MM.1S (cell line): ENCODE measurements at regions not wholly inside any gene's neighbourhood (a gene's known extent, or its start where the extent isn't known, plus 50 kb on each side); places are given as distances from the start of the nearest gene placed in this dataset.
"Not testable (repeated sequence)": the region's sequence is repeated elsewhere in the genome, so short reads cannot be mapped to it uniquely, and the experiment has no call there.

Source experiments
- DNase-seq: peaks from one replicate; pipeline ENCODE4 v3.0.0-alpha.2; 2015
- H2AFZ ChIP-seq: fragments of 300-600 bp; sonication (generic); 2 replicates; pipeline ENCODE4 v1.6.0; 2016; ENCODE audit warnings: antibody characterized with exemption, low read length
- H3F3A ChIP-seq: fragments of 300-600 bp; sonication (generic); 2 replicates; pipeline ENCODE4 v1.6.1; 2016; ENCODE audit warnings: mild to moderate bottlenecking, antibody characterized with exemption, low read length, moderate library complexity, mixed read lengths; ENCODE audit not compliant: insufficient read depth
- H3K27ac ChIP-seq: fragments of 300-600 bp; sonication (generic); 2 replicates; pipeline ENCODE4 v1.5.1; 2016; ENCODE audit warnings: mild to moderate bottlenecking, low read length
- H3K27me3 ChIP-seq: fragments of 300-600 bp; sonication (generic); replicated peaks from 2 replicates; pipeline ENCODE4 v1.6.0; 2016; ENCODE audit warnings: low read length; ENCODE audit not compliant: insufficient read depth
- H3K36me3 ChIP-seq: fragments of 300-600 bp; sonication (generic); replicated peaks from 2 replicates; pipeline ENCODE4 v1.6.1; 2016; ENCODE audit warnings: mild to moderate bottlenecking, low read length, mixed read lengths; ENCODE audit not compliant: insufficient read depth
- H3K4me1 ChIP-seq: fragments of 300-600 bp; sonication (generic); 2 replicates; pipeline ENCODE4 v1.6.1; 2016; ENCODE audit warnings: low read length, mixed read lengths
- H3K4me2 ChIP-seq: fragments of 300-600 bp; sonication (generic); 2 replicates; pipeline ENCODE4 v1.6.0; 2016; ENCODE audit warnings: low read depth, low read length
- H3K4me3 ChIP-seq: fragments of 300-600 bp; sonication (generic); 2 replicates; pipeline ENCODE4 v1.5.1; 2016; ENCODE audit warnings: low read length, mixed read lengths
- H3K79me2 ChIP-seq: fragments of 300-600 bp; sonication (generic); 2 replicates; pipeline ENCODE4 v1.6.1; 2016; ENCODE audit warnings: mixed run types, low read length, mixed read lengths
- H3K9ac ChIP-seq: fragments of 300-600 bp; sonication (generic); 2 replicates; pipeline ENCODE4 v1.6.1; 2016; ENCODE audit warnings: low read length, mixed read lengths
- H3K9me2 ChIP-seq: fragments of 300-600 bp; sonication (generic); replicated peaks from 2 replicates; pipeline ENCODE4 v1.6.1; 2016; ENCODE audit warnings: mild to moderate bottlenecking, low read length, mixed read lengths; ENCODE audit not compliant: insufficient read depth
- H3K9me3 ChIP-seq: fragments of 300-600 bp; sonication (generic); replicated peaks from 2 replicates; pipeline ENCODE4 v1.6.1; 2016; ENCODE audit warnings: mild to moderate bottlenecking, low read length, mixed read lengths; ENCODE audit not compliant: insufficient read depth
- H4K20me1 ChIP-seq: fragments of 300-600 bp; sonication (generic); 2 replicates; pipeline ENCODE4 v1.6.1; 2016; ENCODE audit warnings: mild to moderate bottlenecking, low read length, moderate library complexity, mixed read lengths; ENCODE audit not compliant: insufficient read depth
- EZH2 ChIP-seq: fragments of 300-600 bp; sonication (generic); optimal IDR thresholded peaks from 2 replicates; pipeline ENCODE3; 2017; ENCODE audit warnings: low read depth, mild to moderate bottlenecking, antibody characterized with exemption, low read length, mixed read lengths
- EZH2phosphoT487 ChIP-seq: fragments of 300-600 bp; sonication (generic); IDR thresholded peaks from 2 replicates; pipeline ENCODE4 v1.6.1; 2018; ENCODE audit warnings: antibody characterized with exemption, low read length
- TF ChIP-seq, protein P1 (sequence below): fragments of 300-600 bp; sonication (generic); IDR thresholded peaks from 2 replicates; pipeline ENCODE4 v1.5.1; 2016; ENCODE audit warnings: antibody characterized with exemption, low read length, mixed read lengths

- Histone ChIP-seq H3K36me3 (no peaks in the 10 kb centered on the region), H3K79me2 (no peaks in the 10 kb centered on the region), H3K4me3 (no peak overlapping the region), H2AFZ (no peak overlapping the region), H3K9ac (no peak overlapping the region), H3K9me2 (0 out of 2 replicates have a peak, but pooled peaks cover 4% of the 10 kb centered on the region), H3K27me3 (no peaks in the 10 kb centered on the region), H3K27ac (no peak overlapping the region), H3K9me3 (no peaks in the 10 kb centered on the region), H3K4me1 (no peaks in the 10 kb centered on the region), H4K20me1 (no peaks in the 10 kb centered on the region), H3K4me2 (no peak overlapping the region), H3F3A (no peaks in the 10 kb centered on the region)
- TF ChIP-seq, protein P1, sequence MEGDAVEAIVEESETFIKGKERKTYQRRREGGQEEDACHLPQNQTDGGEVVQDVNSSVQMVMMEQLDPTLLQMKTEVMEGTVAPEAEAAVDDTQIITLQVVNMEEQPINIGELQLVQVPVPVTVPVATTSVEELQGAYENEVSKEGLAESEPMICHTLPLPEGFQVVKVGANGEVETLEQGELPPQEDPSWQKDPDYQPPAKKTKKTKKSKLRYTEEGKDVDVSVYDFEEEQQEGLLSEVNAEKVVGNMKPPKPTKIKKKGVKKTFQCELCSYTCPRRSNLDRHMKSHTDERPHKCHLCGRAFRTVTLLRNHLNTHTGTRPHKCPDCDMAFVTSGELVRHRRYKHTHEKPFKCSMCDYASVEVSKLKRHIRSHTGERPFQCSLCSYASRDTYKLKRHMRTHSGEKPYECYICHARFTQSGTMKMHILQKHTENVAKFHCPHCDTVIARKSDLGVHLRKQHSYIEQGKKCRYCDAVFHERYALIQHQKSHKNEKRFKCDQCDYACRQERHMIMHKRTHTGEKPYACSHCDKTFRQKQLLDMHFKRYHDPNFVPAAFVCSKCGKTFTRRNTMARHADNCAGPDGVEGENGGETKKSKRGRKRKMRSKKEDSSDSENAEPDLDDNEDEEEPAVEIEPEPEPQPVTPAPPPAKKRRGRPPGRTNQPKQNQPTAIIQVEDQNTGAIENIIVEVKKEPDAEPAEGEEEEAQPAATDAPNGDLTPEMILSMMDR, result no peak
- TF ChIP-seq EZH2phosphoT487 (no peak), EZH2 (no peak)
- DNase-seq, result no peak
Observed at GRCh38 chr19:28694812-28695211, 518.1 kb downstream of the UQCRFS1 start.

- Histone ChIP-seq H2AFZ (no peak overlapping the region), H3K36me3 (no peaks in the 10 kb centered on the region), H3K27me3 (no peaks in the 10 kb centered on the region), H3K27ac (no peak overlapping the region), H3K79me2 (no peaks in the 10 kb centered on the region), H3K9me3 (no peaks in the 10 kb centered on the region), H3K9ac (no peak overlapping the region), H3K4me2 (no peak overlapping the region), H4K20me1 (no peaks in the 10 kb centered on the region), H3K9me2 (0 out of 2 replicates have a peak, but pooled peaks cover 4% of the 10 kb centered on the region), H3F3A (no peaks in the 10 kb centered on the region), H3K4me3 (no peak overlapping the region), H3K4me1 (peaks cover 8% of the 10 kb centered on the region; the same call in 1 of the 2 replicates)
- TF ChIP-seq, protein P1, result no peak
- no peak for TF ChIP-seq EZH2phosphoT487
- TF ChIP-seq EZH2, result no peak
- no peak for DNase-seq
Observed at GRCh38 chr19:28691683-28692082, 521.3 kb downstream of the UQCRFS1 start.

GRCh38 chr19:28689464-28689863 lies 523.5 kb downstream of the UQCRFS1 start:
- H3K27me3 ChIP-seq, DNase-seq, H3K4me2 ChIP-seq, H3K9me3 ChIP-seq, H4K20me1 ChIP-seq, H3F3A ChIP-seq, H2AFZ ChIP-seq, H3K36me3 ChIP-seq, H3K4me3 ChIP-seq, H3K9me2 ChIP-seq, H3K79me2 ChIP-seq, H3K27ac ChIP-seq, H3K9ac ChIP-seq: not testable (repeated sequence)
- H3K4me1 ChIP-seq, result peaks cover 11% of the 10 kb centered on the region; the same call in 1 of the 2 replicates

- H3K9me3 ChIP-seq, result no peaks in the 10 kb centered on the region
- no peaks in the 10 kb centered on the region for H3K79me2 ChIP-seq
- no peaks in the 10 kb centered on the region for H4K20me1 ChIP-seq
- no peaks in the 10 kb centered on the region for H3F3A ChIP-seq
- H3K36me3 ChIP-seq, result no peaks in the 10 kb centered on the region
- H3K27ac ChIP-seq, result no peak overlapping the region
- DNase-seq, result no peak
- no peaks in the 10 kb centered on the region for H3K9me2 ChIP-seq
- peaks cover 11% of the 10 kb centered on the region; the same call in 1 of the 2 replicates for H3K4me1 ChIP-seq
- H3K4me2 ChIP-seq, result no peak overlapping the region
- no peak overlapping the region for H2AFZ ChIP-seq
- H3K4me3 ChIP-seq, result no peak overlapping the region
- no peak overlapping the region for H3K9ac ChIP-seq
- H3K27me3 ChIP-seq, result no peaks in the 10 kb centered on the region
- TF ChIP-seq, protein P1, result no peak
- TF ChIP-seq EZH2 (no peak), EZH2phosphoT487 (no peak)
Observed at GRCh38 chr19:28687296-28687695, 525.7 kb downstream of the UQCRFS1 start.
